HG03175 (cell line): ENCODE measurements at regions not wholly inside any gene's neighbourhood (a gene's known extent, or its start where the extent isn't known, plus 50 kb on each side); places are given as distances from the start of the nearest gene placed in this dataset.
A peak's percentile ranks its signal among the peaks of the same experiment; 100 is the strongest.

ENCODE experiments used
- ATAC-seq: cut with Tn5 transposase; IDR thresholded peaks from one replicate; pipeline ENCODE4 v1.9.1; 2021; ENCODE audit warnings: mild to moderate bottlenecking, moderate library complexity; ENCODE audit not compliant: unreplicated experiment

GRCh38 chr14:65222440-65222858 lies 120.1 kb upstream of the MAX start:
- ATAC-seq: peak; percentile 63

GRCh38 chr14:65223636-65224035 lies 121.3 kb upstream of the MAX start:
- no peak for ATAC-seq

GRCh38 chr14:65224799-65225198 lies 122.5 kb upstream of the MAX start:
- ATAC-seq: no peak

DNA sequence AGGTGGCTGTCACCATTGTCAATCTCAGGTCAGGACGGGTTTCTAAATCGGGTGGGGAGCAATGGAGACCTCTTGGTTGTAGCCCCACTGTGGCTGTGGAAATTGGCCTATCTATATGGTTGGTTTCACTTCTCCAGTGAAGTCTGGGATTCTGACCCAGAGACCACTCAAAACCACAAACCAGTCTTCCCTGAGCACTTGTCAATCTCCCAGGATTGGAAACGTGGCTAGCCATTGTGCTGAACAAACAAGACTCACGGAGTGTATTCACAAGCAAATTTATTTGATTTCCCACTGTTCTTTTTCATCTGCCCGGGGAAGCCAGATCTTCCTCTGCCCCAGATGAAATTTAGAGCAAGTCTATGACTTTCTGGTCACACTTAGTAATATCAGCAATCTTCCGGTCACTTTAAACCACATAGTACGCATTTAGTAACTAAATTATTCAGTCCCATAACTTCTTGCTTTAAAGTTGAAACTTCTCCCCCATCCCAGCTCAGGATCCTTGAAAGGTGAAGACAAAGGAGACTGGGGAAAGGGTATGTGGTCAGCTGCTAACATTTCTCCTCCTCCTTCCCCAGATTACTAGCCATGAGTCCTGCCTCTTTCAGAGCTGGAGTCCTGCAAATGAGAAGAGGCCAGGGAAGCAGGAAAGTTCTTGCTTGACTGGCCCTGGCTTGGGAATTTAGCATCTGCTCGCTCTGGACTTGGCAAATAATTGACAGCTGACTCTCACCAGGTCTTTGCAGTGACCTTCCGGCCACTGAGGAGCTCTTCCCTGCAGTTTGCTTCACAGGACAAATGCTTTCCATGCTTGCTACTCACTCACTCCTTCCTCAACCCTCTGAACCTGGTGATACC lies 123.2 kb upstream of the MAX start:
- ATAC-seq: peak; percentile 28

- no peak for ATAC-seq
Measured at GRCh38 chr14:65226824-65227604, 124.7 kb upstream of the MAX start.

DNA sequence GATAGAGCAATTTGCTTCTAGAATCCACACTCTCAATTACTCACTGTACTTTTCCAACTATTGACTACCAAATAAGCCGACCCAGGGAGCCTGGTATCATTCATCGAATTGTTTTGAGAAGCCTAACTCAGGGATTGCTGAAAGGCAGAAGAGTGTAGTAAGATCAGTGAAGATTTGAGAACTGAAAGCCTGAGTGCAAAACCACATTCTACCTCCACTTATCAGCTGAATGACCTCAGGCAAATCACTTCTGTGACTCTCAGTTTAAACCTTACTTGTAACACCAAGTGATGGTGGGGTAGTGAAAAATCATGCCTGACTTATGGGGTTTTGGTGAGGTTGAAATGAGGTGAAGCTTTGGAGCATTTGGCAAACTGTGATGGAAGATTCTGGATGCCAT lies 126.1 kb upstream of the MAX start:
- peak; percentile 90 for ATAC-seq

DNA sequence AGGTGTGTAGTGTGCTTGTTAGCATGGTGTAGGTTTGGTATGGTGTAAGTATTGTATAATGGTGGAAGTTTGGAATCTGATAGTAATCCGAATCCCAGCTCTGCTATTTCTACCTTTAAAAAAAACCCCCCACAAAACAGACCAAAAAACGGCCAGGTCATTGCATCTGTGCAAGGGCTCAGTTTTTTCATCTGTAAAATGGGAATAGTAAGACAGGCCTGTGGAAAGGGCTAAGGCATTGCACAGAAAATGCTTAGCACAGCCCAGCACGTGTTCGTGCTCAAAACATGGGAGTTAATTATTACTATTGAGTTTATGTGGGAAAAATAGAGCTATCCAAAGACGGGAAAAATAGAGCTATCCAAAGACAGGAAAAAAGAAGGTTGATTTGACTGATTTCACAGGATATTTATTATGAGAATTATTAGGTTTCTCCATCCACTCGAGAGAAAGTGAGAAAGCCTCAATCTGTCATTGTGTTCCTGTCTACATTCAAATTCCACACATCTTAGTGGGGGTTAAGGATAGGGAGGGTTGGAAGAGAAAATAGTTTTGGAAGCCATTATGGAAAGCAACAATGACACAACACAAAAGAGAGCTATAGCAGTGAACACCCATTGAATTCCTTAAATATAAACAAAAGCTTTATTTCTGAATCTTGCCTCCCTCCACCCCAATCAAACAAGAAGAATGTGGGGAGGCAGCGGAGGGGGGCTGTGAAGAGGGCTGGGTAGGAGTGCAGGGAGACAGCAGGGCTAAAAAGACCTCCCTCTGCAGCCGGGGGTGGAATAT lies 126.8 kb upstream of the MAX start:
- no peak for ATAC-seq

- no peak for ATAC-seq
Measured at GRCh38 chr14:65229748-65230728, 127.7 kb upstream of the MAX start.

DNA sequence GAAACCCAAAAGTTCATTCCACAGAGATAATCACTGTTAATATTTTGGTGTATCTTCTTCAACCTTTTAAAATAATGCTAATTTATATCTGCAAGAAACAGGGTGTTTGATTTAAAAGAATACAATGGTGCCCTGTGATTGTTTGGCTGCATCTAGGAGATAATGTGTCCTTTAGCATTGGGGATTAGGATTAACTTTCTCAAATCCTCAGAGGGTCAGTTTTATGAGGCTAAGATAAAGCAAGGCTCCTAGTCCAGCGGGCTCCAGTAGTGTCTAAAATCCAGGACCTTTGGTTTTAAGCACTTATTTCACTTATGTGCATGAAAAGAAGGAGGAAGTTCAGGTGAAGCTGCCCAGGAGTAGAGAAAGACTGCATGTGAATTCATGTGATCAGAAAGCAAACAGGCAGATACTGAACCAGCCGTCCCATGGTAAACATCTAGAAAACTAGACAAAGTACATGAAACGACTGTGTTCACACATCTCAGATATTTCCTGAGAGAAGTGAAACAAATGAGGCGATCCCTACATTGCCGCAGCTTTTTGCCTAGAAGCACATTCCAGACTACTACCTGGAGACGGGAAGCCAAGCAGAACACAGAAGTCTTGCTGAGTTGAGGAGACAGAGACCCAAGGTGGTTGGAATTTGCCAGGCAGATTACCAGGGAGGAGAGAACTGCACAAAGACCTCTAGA lies 129.1 kb upstream of the MAX start:
- ATAC-seq: no peak

DNA sequence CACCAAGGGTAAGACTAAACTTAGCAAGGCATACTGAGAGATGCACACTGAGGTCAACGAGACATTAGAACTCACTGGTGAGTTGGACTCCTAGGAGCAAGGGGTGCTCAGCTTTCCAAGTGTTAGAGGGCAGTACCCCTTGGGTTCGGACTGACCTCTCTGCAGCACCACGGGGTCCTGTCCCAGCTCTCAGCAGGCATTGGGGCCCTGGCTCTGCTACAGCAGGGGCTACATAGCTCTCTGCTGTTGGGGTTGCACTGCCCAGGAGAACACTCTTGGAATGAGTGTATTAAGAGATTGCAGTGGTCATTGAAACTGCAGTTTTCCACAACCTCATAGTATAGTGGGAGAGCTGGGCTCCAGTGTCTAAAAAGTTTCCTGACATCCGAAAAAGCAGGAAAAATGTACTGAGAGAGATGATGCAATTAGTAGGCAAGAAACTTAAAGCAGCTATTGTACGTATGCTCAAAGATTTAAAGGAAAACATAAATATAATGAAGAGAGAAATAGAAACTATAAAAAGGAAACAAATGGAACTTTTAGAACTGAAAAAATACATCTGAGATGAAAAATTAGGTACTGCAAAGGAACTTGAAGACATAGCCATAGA lies 132.5 kb upstream of the MAX start:
- no peak for ATAC-seq

- no peak for ATAC-seq
Measured at GRCh38 chr14:65237023-65237814, 134.9 kb upstream of the MAX start.

- no peak for ATAC-seq
Measured at GRCh38 chr14:65237941-65238340, 135.6 kb upstream of the MAX start.

GRCh38 chr14:65238456-65238855 lies 136.1 kb upstream of the MAX start:
- no peak for ATAC-seq

DNA sequence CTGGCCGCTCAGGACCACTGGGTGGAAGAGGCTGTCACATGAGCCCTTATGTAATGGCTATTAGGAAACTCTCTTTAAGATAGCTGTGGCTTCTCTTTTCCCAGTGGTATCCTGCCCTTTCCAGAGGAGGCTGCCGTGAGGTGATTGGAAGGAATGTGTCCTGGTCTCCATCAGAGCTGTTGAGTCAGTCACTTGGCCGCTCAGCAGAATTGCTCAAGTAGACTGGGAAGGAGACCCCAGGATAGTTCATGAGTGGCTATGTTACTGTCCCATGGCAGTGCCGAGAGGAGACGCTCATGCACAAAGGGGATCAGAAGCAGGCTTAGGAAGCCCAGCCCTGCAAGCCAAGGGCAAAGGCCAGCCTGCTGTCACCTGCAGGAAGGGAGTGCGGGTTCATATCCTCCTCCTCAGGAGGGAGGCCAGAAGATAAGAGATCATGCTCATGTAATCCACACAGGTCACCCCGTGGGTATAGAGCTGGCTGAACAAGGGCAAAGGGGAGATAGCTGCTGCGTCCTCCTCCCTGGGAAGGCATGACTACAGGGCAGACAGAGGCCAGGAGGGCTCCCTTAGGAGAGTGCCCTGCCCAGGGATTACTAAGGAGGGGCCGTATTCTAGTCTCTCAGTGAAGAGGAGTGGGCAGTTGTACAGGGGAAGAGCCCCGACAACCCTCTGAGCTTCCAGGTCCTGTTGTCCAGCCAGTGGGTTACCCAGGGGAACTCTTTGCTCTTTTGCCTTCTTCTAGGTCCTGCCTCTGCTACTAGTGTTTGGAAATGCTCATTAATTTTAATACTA lies 137.0 kb upstream of the MAX start:
- no peak for ATAC-seq

- no peak for ATAC-seq
Measured at GRCh38 chr14:65239938-65240296, 137.6 kb upstream of the MAX start.

DNA sequence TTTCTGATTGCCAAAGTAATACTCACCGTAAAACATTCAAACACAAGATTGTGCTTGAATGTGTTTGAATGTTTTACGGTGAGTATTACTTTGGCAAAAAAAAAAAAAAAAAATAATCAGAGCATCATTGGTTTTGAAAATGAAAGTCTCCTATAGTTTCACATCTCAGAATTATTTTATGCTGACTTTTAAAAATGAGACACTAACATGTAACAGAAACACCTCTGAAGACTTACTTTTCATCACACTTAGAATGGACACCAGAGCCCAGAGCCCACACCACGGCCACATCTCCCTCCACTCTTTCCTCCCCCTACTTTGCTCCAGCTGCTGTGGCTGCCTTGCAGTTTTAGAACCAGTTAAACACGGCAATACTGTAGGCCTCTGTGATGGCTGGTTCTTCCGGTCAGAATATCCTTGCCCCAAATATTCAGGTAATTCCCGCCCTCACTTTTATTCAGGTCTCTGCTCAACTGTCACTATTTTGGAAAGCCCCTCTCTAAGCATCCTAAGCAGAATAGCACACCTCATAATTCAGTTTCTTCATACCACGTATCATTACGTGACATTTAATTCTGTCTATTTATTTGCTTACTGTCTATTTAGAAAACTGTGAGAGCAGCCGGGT lies 138.9 kb upstream of the MAX start:
- ATAC-seq: no peak

DNA sequence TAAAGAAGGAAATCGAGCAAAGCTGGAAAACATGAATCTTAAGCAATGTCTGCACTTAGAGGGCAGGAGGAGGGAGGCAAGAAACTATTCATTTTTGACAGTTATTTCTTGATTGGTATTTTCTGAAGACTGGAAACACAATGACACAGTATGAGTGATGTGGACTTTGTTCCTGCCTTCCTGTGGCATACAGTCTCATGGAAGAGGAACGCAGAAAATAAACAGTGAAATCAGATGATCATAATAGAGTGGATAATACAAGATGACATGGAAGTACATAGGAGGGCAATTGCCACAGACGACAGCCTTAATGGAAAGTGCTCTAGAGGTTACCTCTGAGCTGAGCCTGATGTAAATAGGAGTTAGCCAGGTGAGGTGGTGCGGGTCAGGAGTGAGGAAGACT lies 140.4 kb upstream of the MAX start:
- ATAC-seq: no peak
